Endodermal cell (in vitro differentiated cells): ENCODE measurements at regions not wholly inside any gene's neighbourhood (a gene's known extent, or its start where the extent isn't known, plus 50 kb on each side); places are given as distances from the start of the nearest gene placed in this dataset.
"Not testable (repeated sequence)": the region's sequence is repeated elsewhere in the genome, so short reads cannot be mapped to it uniquely, and the experiment has no call there.

Experiments used
- DNase-seq: peaks from one replicate; pipeline ENCODE4 v3.0.0-alpha.2; 2017
- H3K27ac ChIP-seq: 2 replicates; pipeline ENCODE4 v1.5.1; 2013; ENCODE audit warnings: mild to moderate bottlenecking, low read depth, low read length, moderate library complexity
- H3K27me3 ChIP-seq: 2 replicates; pipeline ENCODE4 v1.6.1; 2013; ENCODE audit warnings: mild to moderate bottlenecking, low read length, moderate library complexity; ENCODE audit not compliant: insufficient read depth, control insufficient read depth, poor library complexity, severe bottlenecking
- H3K36me3 ChIP-seq: 2 replicates; pipeline ENCODE4 v1.7.0; 2013; ENCODE audit warnings: mild to moderate bottlenecking, low read length, moderate library complexity; ENCODE audit not compliant: control insufficient read depth, insufficient read depth
- H3K4me1 ChIP-seq: one replicate; pipeline ENCODE4 v1.7.0; 2013; ENCODE audit warnings: low read length; ENCODE audit not compliant: control insufficient read depth, insufficient read depth
- H3K4me3 ChIP-seq: 2 replicates; pipeline ENCODE4 v1.5.1; 2013; ENCODE audit warnings: mild to moderate bottlenecking, low read length, moderate library complexity
- H3K9ac ChIP-seq: 2 replicates; pipeline ENCODE4 v1.6.1; 2013; ENCODE audit warnings: mild to moderate bottlenecking, low read length, moderate library complexity; ENCODE audit not compliant: poor library complexity, severe bottlenecking; ENCODE audit errors: extremely low read depth
- H3K9me3 ChIP-seq: 2 replicates; pipeline ENCODE4 v1.6.1; 2013; ENCODE audit warnings: mild to moderate bottlenecking, low read length, moderate library complexity; ENCODE audit not compliant: control insufficient read depth
- H3K27ac Mint-ChIP-seq: 2 replicates; pipeline ENCODE4 v1.8.0; 2020; ENCODE audit warnings: mixed read lengths
- H3K27me3 Mint-ChIP-seq: 2 replicates; pipeline ENCODE4 v1.8.0; 2021; ENCODE audit warnings: mild to moderate bottlenecking, mixed read lengths; ENCODE audit not compliant: insufficient read depth
- H3K36me3 Mint-ChIP-seq: 2 replicates; pipeline ENCODE4 v1.8.0; 2020; ENCODE audit warnings: low read depth, mixed read lengths
- H3K4me1 Mint-ChIP-seq: 2 replicates; pipeline ENCODE4 v1.8.0; 2020; ENCODE audit warnings: mixed read lengths
- H3K4me3 Mint-ChIP-seq: 2 replicates; pipeline ENCODE4 v1.8.0; 2020; ENCODE audit warnings: mild to moderate bottlenecking, moderate library complexity, mixed read lengths
- H3K9me3 Mint-ChIP-seq: 2 replicates; pipeline ENCODE4 v1.8.0; 2020; ENCODE audit warnings: mild to moderate bottlenecking, mixed read lengths
- CTCF ChIP-seq: fragments of 200-600 bp; sonication (generic); conservative IDR thresholded peaks from 2 replicates; pipeline ENCODE4 v1.5.0; 2021; ENCODE audit warnings: antibody characterized with exemption, mild to moderate bottlenecking
- WGBS, 2 experiments: methylation state at CpG; one replicate each; pipeline versions ENCODE4 v1.1.5 to v1.1.7; 2013; ENCODE audit warnings: missing lambda C conversion rate in 2 of 2, mixed read lengths in 1 of 2; ENCODE audit not compliant: insufficient coverage in 1 of 2, insufficient read length in 1 of 2; 5-methylcytosine and 5-hydroxymethylcytosine counted together

GRCh38 chrX:912677-913076 is 282.1 kb downstream of the SHOX start:
- no peaks in the 10 kb centered on the region for H3K36me3 ChIP-seq
- H3K27ac Mint-ChIP-seq, result no peak overlapping the region
- no peaks in the 10 kb centered on the region for H3K4me1 Mint-ChIP-seq
- WGBS, 2 experiments, result 94 to 96% methylated on average over 11 of the region's 11 CpGs
- no peaks in the 10 kb centered on the region for H3K27me3 ChIP-seq
- H3K4me3 Mint-ChIP-seq, result no peak overlapping the region
- TF ChIP-seq CTCF, result no peak
- peaks cover 1% of the 10 kb centered on the region for H3K9me3 Mint-ChIP-seq
- H3K9ac ChIP-seq, result no peak overlapping the region
- H3K4me1 ChIP-seq, result no peaks in the 10 kb centered on the region
- H3K9me3 ChIP-seq, result no peaks in the 10 kb centered on the region
- no peak overlapping the region for H3K27ac ChIP-seq
- DNase-seq, result no peak
- H3K27me3 Mint-ChIP-seq, result no peaks in the 10 kb centered on the region
- no peaks in the 10 kb centered on the region for H3K36me3 Mint-ChIP-seq
- no peak overlapping the region for H3K4me3 ChIP-seq

GRCh38 chrX:909068-909467 is 278.5 kb downstream of the SHOX start:
- not testable (repeated sequence) for H3K9me3 Mint-ChIP-seq, H3K4me3 Mint-ChIP-seq

GRCh38 chrX:906586-906985 is 276.0 kb downstream of the SHOX start:
- Histone ChIP-seq H3K9me3 (no peaks in the 10 kb centered on the region), H3K36me3 (no peaks in the 10 kb centered on the region), H3K27me3 (no peaks in the 10 kb centered on the region), H3K4me3 (no peak overlapping the region), H3K9ac (no peak overlapping the region), H3K4me1 (no peaks in the 10 kb centered on the region), H3K27ac (no peak overlapping the region)
- Mint-ChIP-seq H3K27me3 (no peaks in the 10 kb centered on the region), H3K36me3 (no peaks in the 10 kb centered on the region), H3K4me1 (no peaks in the 10 kb centered on the region), H3K27ac (no peak overlapping the region), H3K4me3 (no peak overlapping the region), H3K9me3 (peaks cover 7% of the 10 kb centered on the region)
- DNase-seq, result no peak
- TF ChIP-seq CTCF, result no peak
- 82 to 94% methylated on average over 3 of the region's 3 CpGs for WGBS, 2 experiments

More at GRCh38 chrX:909068-909467, 278.5 kb downstream of the SHOX start:
- H3K4me3 ChIP-seq, H3K36me3 ChIP-seq, DNase-seq, H3K4me1 Mint-ChIP-seq, H3K36me3 Mint-ChIP-seq, H3K27me3 ChIP-seq, H3K9ac ChIP-seq, H3K27me3 Mint-ChIP-seq, H3K27ac Mint-ChIP-seq, H3K27ac ChIP-seq, H3K9me3 ChIP-seq, H3K4me1 ChIP-seq: not testable (repeated sequence)
- 67 to 72% methylated on average over 2 of the region's 2 CpGs for WGBS, 2 experiments

GRCh38 chrX:905848-906566 is 275.4 kb downstream of the SHOX start:
- Histone ChIP-seq H3K27me3 (no peaks in the 10 kb centered on the region), H3K36me3 (no peaks in the 10 kb centered on the region), H3K4me3 (no peak overlapping the region), H3K4me1 (no peaks in the 10 kb centered on the region), H3K9ac (no peak overlapping the region), H3K27ac (no peak overlapping the region), H3K9me3 (no peaks in the 10 kb centered on the region)
- Mint-ChIP-seq H3K36me3 (no peaks in the 10 kb centered on the region), H3K9me3 (peaks cover 5% of the 10 kb centered on the region), H3K4me1 (no peaks in the 10 kb centered on the region), H3K27ac (no peak overlapping the region), H3K4me3 (no peak overlapping the region), H3K27me3 (no peaks in the 10 kb centered on the region)
- 90 to 91% methylated on average over 10 to 19 of the region's 19 CpGs for WGBS, 2 experiments
- TF ChIP-seq CTCF, result no peak
- no peak for DNase-seq
